ENCODE measurements at regions not wholly inside any gene's neighbourhood (a gene's known extent, or its start where the extent isn't known, plus 50 kb on each side); places are given as distances from the start of the nearest gene placed in this dataset.

DNA sequence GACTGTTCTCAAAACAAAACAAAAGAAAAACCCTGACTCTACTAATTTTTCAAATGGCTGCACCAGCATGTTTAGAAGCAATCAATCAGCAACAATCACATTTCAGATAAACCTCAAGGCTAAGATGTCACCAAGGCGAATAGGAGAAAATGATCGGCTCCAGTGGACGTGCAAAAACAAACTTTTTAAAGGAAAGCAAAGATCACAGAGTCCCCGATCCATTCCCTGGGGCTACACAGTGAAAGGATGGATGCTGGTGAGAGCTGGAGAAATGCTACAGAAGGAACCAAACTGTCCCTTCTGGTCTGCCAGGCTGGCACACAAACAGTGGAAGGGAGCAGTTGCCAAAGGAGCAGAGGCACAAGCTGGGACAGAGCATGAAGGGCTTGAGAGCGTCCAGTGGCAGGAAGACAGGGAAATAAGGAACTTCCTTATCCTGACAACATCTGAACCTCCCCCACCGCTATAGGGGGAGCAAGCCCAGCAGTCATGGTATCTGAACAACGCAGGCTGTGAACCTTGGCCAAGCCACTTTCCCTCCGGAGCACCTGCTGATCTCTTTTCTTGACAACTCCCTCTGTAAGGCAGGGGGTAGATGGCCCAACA lies 73.7 kb upstream of the HIVEP1 start:
- TF ChIP-seq CTCF (IDR thresholded peaks at IDR 0.05) (no peak), POLR2A (IDR thresholded peaks at IDR 0.05) (no peak)
